ENCODE measurements at regions not wholly inside any gene's neighbourhood (a gene's known extent, or its start where the extent isn't known, plus 50 kb on each side); places are given as distances from the start of the nearest gene placed in this dataset.

GRCh38 chr16:20178297-20178696, 104.6 kb upstream of the GPR139 start:
- Histone ChIP-seq H3K27ac (no peak overlapping the region), H3K4me3 (no peak overlapping the region)

GRCh38 chr16:20175358-20175757, 101.7 kb upstream of the GPR139 start:
- Histone ChIP-seq H3K27ac (no peak overlapping the region), H3K4me3 (no peak overlapping the region)

- H3K4me3 ChIP-seq, result no peak overlapping the region
- no peak overlapping the region for H3K27ac ChIP-seq
These were observed 93.6 kb upstream of the GPR139 start for GRCh38 chr16:20167323-20167722.

GRCh38 chr16:20166531-20167235, 93.0 kb upstream of the GPR139 start:
- no peak overlapping the region for H3K4me3 ChIP-seq
- no peak overlapping the region for H3K27ac ChIP-seq

- Histone ChIP-seq H3K27ac (no peak overlapping the region), H3K4me3 (no peak overlapping the region)
These were observed 79.8 kb upstream of the GPR139 start for GRCh38 chr16:20153444-20153843.

- Histone ChIP-seq H3K27ac (no peak overlapping the region), H3K4me3 (no peak overlapping the region)
These were observed 73.4 kb upstream of the GPR139 start for GRCh38 chr16:20147091-20147490.

GRCh38 chr16:20141956-20142355, 68.3 kb upstream of the GPR139 start:
- Histone ChIP-seq H3K4me3 (no peak overlapping the region), H3K27ac (no peak overlapping the region)

- Histone ChIP-seq H3K4me3 (no peak overlapping the region), H3K27ac (no peak overlapping the region)
These were observed 64.2 kb upstream of the GPR139 start for GRCh38 chr16:20137909-20138308.

GRCh38 chr16:20137194-20137593, 63.5 kb upstream of the GPR139 start:
- no peak overlapping the region for H3K27ac ChIP-seq
- no peak overlapping the region for H3K4me3 ChIP-seq

- Histone ChIP-seq H3K27ac (no peak overlapping the region), H3K4me3 (no peak overlapping the region)
These were observed 62.8 kb upstream of the GPR139 start for GRCh38 chr16:20136446-20136968.

GRCh38 chr16:20129375-20129774, 55.7 kb upstream of the GPR139 start:
- no peak overlapping the region for H3K27ac ChIP-seq
- H3K4me3 ChIP-seq, result no peak overlapping the region

Measured in skin epidermis (tissue), 12 donors.